Dermis microvascular lymphatic vessel endothelial cell (primary cell): ENCODE measurements at regions not wholly inside any gene's neighbourhood (a gene's known extent, or its start where the extent isn't known, plus 50 kb on each side); places are given as distances from the start of the nearest gene placed in this dataset.
"Not testable (repeated sequence)": the region's sequence is repeated elsewhere in the genome, so short reads cannot be mapped to it uniquely, and the experiment has no call there.

Experiments
- DNase-seq, 2 donors: peaks; one replicate each; pipeline versions ENCODE4 v3.0.0 to v3.0.0-alpha.2; 2010; ENCODE audit warnings: low read depth in 2 of 2

DNA sequence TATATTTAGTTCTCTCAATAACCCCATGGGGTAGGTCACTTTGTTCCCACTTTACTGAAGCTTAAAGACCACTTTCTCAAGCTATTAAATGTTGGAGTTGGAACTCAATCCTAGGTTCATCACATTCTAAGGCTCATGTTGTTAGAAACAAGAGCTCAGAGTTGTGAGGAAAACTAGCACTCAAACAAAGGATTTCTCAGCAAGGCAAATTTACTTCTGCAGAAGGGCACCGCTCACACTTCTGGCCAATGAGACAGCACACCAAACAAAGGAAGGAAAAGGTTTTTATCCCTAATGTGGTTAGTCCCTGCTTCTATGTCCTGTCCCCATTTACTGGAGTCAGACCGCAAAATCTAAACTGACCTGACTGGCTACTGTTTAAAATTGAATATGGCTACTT, 214.6 kb upstream of the PHF14 start:
- no peak for DNase-seq

DNA sequence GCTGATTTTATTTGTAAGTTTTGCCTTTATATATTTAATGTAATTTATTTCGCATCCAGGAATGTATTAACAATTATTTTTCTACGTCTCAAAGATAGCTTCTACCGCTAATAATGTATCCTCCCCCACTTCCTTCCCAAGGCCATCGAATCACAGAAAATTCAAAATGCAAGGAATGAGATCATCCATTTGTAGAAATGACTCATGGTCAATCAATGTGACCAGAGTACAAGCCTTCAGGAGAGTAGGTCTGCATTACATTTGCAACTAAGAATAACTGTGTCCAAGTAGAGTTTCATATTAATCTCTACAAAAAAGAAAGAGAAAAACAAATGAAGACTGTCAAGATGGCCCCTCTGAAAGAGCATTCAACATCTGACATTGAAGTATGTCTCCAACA, 205.9 kb upstream of the PHF14 start:
- no peak for DNase-seq

DNA sequence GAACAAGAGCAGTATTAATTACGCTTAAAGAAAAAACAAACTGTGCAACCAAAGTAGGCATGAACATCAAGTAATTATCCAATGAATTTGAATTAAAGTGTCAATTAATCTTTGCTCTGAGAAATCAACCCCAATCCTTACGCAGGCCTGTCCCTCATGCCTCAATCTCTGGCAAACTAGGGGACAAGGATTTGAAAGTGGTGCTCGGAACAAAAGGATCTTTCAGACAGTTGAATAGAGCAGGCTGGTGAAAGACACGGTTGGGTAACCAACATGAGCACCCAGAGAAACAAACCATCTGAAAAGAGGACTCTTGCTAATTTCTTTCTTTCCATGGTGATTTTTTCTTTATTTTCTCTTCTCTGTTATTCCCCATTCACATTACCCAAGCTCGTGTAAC, 203.5 kb upstream of the PHF14 start:
- DNase-seq: no peak

DNA sequence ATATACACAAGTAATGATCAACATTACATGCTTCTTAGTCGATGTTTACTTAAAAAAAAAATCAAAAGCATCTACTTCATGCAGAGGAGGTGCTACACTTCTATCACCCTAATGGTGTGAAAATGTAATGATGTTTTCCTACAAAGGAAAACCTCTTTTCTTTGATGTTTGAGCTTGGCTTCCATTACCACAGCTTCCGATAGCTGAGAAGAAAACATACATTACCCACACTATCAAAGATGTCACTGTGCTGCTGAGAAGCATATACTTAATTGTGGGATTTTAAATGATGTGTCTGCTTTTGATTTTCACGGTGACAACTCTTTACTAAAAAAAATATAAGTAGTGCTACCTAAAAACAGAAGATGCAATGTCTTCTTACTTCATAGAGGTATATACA, 200.2 kb upstream of the PHF14 start:
- no peak for DNase-seq

DNA sequence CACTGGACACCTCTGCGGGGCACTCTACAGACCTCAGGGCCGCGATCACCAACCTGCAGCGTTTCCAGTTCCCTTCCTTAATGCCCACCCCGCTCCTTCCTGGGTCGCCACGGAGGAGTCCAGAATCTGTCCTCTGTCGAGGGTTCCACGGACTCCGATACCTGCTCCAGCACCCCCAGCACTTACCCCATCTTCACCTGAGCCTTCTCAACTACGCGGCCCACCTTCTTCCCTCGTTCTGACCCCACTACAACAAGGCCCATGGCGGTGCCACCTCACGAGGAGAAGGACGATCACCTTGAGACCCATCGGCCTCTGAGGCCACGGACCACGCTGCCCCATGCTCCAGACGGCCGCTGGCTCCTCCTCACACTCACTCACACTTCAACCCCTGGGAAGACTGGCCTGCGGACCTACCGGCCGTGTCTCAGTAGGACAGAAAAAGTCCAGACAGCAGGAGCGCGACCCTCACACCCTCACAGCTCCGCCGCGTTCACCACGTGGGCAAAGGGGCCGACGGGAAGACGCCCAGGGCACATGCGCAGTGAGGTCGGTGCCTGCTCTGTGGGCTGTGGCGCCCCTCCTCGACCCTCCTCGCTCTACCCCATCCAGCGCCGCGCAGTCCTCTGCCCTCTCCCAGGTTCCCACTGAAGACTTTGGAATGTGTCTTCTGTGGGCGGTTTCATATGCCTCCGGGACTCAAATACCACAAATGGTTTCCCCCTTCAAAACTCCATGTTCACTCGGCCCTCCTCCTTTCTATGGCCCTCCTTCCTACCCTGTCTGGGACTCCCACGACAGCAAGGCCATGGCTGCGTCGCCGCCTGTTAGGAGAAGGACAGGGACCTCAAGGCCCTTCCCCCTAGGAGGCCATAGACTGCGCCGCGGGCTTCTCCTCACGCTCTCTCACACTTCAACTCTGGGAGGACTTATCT, 193.9 kb upstream of the PHF14 start:
- DNase-seq: no peak

DNA sequence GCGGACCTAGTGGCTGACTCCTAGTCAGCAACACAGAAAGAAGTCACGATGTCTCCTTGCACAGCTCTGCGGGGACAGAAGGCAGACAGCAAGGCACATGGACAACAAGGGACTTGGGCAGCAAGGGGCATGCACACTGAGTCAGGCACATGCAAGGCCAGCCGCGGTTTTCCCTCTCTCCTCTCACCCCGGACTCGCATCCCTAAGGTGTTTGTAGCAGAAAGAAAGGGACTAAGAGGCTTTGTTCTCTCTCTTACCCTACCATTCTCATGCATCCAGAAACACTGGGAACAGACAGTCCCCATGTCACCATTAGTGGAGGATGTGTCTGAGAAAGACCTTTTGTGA, 193.3 kb upstream of the PHF14 start:
- DNase-seq: no peak

DNA sequence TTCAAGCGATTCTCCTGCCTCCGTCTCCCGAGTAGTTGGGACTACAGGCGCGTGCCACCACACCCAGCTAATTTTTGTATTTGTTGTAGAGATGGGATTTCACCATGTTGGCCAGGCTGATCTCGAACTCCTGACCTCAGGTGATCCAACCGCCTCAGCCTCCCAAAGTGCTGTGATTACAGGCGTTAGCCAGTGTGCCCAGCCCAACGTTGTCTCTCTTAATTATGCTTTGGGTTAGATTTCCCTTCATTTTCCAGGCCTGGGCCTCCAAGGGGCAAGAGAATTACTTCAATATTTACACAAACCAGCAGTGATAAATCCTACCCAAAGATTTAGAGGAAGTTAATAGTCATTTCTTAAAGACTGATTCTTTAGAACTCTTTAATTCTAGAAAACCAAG, 186.7 kb upstream of the PHF14 start:
- not testable (repeated sequence) for DNase-seq

DNA sequence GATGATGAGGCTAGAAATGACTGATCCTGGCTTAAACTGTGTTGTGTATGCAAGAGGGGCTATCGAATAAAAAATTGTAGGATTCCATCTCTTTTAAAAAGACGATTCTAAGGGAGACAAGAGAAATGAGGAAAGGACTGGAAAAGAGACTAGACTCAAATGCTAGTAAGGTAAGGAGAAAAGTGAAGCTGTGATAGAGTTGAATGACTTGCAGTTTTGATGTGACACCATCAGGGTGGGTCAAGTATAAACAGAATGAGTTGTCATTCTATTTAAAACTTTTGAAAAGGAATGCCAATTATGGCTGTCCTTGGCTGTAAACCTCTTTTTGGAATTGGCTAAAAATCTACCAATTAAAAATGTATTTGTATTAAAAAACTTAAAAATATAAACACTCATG, 184.5 kb upstream of the PHF14 start:
- no peak for DNase-seq

DNA sequence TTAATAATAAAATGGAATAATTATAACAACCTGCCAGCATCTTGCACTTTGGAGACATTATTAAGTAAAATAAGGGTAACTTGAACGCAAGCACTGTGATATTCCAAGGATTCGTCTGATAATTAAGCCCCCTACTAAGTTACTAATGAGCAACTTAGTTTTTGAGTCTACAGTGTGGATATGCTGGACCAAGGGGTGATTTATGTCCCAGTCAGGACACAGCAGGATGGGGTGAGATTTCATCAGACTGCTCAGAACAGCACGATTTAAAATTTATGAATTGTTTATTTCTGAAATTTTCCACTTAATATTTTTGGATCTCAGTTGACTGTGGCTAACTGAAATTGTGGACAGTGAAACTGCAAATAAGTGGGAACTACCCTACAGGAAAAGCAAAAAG, 182.8 kb upstream of the PHF14 start:
- no peak for DNase-seq

DNA sequence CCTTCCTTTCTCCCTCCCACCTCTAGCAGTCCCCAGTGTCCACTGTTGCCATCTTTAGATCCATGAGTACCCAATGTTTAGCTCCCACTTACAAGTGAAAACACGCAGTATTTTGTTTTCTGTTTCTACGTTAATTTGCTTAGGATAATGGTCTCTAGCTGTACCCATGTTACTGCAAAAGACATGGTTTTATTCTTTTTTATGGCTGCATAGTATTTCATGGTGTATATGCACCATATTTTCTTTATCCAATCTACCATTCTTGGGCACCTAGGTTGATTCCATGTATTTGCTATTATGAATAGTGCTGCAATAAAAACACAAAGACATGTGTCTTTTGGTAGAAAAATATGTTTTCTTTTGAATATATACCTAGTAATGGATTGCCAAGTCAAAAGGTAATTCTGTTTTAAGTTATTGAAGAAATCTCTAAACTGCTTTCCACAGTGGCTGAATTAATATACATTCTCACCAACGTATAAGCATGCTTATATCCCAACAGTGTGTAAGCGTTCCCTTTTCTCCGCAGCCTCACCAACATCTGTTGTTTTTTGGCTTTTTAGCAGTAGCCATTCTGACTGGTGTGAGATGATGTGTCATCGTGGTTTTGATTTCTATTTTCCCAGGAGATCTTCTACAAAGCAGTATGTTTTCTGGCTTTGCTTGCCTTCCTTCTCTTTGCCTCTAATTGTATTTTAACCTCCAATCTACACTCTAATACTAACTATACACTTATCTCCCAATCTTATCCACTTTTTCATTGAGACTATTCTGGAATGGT, 179.5 kb upstream of the PHF14 start:
- DNase-seq: no peak

DNA sequence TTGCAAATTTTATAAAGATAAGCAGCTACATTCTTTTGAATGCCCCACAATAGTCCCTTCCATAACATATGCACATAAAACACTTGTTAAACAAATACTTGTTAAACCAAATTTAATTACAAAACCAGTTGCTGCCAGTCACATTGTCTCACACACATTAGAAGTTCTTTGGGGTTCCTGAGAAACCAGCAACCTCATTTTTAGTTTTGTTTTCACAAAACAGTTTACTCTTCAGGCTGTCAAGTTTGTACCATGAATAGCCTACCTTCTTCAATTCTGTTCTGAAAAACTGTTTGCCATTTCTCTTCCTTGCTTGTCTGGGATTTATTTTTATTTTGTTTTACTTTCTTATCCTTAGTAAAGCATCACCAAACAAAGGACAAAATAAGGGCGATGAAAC, 176.5 kb upstream of the PHF14 start:
- no peak for DNase-seq

DNA sequence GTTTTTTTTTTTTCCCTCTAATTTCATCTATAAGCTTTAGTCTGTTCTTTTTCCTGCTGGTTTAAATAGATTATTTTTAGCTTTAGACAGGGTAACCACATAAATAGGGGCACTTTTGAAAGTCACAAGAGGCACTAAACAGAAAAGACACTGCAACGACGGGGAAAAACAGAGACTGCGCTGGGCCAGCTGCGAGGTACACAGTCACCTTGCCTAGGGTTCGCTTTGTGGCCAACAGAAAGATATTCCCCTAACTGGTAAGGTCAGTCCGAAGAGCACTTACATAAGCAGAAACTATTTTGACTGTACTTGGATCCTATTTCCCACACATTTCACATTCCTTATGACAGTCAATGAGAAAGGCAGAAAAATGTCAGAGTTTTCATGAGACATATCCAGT, 175.6 kb upstream of the PHF14 start:
- DNase-seq: no peak

DNA sequence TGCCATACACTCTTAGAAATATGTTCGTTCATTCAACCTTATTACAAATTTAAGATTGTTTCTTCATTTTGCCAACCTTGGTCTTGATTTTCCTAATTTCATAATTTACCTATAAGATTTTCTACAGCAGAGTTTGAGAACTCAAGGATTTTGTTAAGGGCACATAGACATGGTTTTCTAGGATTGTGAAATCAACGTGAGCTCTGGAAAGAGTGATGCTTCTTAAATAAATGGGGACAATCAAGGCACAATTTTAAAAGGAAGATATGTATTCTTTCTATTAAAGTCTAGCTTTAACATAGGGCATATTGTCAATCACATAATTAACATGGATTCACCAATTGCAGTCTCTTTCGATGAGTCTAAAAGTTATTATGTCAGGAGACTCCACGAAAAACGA, 174.2 kb upstream of the PHF14 start:
- no peak for DNase-seq

DNA sequence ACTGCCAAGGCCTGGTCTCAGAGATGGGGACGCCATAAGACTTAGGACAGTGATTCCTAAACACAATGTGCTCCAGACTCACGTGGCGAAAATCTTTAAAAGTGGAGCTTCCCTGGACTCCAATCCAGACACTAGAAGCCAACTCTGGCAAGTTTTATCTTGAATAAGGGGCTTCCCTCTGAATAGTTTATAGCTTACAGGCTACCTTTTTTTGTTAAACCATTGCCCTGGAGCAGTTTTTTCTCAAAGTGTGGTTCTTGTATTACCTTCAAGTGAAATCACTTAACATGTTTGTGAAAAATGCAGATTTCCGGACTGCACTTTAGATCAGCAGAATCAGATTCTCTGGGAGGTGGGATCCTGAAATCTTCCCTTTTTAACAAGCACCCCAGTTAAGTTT, 171.7 kb upstream of the PHF14 start:
- no peak for DNase-seq

DNA sequence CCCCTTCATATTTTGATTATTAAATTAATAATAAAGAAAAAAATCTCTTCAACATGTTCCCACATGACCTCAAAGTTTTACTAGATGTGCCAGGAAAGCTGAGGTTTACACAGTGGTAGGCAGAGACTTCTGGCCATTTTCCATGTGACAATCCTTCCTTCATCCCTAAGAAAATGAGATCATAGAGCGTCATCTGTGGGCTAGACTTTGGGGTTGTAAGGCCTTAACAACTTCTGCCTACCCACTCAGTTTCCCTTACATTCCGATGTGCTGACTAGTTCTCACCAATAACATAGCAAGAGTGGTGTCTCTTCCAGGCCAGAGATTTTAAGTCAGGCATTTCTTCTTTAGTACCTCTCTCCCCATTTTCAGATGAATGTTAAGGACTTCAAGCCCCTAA, 171.1 kb upstream of the PHF14 start:
- no peak for DNase-seq

DNA sequence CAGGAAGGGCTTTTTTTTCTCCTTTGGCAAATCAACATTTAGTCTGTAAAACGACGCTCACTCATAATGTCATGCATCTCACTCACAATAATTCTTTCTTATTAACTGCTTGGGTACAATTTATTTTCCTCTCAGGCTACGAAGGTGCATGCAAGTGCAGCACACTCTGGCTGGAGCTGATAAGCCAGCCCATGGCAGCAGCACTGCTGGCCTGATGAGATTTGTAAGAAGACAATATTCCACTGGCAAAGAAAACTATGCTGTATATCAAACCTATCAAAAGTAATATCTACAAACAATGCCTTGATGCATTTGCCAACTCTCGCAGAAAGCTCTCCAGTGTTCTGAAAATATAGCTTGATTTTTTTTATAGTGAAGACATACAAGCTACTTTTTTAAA, 170.0 kb upstream of the PHF14 start:
- no peak for DNase-seq

DNA sequence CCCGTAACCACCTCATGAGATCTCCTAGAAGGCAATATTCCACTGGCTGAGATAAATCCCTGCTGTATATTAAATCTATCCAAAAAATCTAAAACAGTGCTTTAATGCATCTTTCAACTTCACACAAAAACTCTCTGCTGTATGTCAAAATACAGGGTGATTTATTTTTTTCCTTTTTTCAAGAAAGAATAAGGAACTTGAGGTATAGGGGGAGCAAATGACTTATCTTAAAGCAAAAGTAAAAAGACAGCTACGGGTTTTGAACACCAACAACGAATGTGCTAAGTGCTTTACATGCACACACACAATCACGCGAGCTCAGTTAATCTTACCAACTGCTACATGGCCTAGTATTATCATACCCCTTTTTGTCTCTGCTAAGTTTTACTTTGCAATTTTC, 168.9 kb upstream of the PHF14 start:
- DNase-seq: no peak

DNA sequence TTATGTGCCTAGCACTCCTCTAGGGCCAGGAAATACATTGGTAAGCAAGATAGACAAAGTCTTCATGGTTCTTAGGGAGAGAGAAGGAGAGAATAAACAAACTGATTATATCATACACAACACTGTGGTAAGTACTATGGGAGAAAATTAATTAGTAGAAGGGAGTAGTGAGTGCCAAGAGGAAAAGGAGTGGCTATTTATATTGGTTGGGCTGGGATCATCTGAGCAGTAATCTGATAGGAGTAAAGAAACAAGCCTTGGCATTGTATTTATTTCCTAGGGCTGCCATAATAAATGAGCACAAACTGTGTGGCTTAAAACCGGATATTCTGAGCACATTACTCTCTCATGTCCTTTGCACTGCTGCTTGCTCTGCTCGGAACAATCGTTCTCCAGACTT, 158.1 kb upstream of the PHF14 start:
- no peak for DNase-seq

DNA sequence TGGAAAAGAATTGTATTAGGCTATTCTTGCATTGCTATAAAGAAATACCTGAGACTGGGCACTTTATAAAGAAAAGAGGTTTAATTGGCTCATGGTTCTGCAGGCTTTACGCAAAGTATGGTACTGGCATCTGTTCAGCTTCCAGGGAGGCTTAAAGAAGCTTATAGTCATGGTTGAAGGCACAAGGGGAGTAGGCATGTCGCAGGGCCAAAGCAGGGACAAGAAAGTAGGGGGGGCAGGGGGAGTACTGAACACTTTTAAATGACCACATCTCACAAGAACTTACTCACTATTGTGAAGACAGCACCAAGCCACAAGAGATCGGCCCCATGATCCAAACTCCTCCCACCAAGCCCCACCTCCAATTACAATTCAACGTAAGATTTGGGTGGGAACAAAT, 152.5 kb upstream of the PHF14 start:
- no peak for DNase-seq

DNA sequence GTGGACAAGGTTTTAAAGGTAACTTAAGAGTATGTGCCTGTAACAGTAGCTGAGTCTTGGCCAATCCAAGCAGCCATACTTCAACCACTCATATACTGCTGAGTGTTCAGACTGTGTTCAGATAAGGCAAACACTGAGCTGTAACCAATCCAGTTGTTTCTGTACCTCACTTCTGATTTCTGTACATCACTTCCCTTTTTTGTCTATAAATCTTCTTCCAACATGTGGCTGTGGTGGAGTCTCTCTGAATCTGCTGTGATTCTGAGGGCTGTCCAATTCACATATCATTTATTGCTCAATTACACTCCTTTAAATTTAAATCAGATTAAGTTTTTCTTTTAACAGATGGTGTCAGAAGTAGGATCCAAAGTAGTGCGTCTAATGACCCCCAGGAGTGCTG, 149.5 kb upstream of the PHF14 start:
- DNase-seq: no peak

DNA sequence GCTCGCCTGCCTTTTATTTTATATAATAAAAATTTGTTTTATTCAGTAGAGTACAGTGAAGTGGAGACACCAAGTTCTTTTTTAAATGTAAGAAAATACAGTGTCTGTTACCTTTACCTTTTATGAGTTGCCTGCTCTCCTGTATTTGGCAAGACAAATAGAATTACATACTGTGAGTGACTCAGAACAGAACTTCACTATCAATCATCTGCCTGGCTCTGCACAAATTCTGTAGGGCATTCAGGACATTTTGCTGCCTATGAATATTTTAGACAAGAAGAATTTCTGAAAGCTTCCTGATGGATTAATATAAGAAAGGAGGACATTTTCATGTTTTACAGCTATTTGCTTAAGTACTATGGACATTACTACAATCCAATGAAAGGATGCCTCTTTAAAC, 135.4 kb upstream of the PHF14 start:
- no peak for DNase-seq

DNA sequence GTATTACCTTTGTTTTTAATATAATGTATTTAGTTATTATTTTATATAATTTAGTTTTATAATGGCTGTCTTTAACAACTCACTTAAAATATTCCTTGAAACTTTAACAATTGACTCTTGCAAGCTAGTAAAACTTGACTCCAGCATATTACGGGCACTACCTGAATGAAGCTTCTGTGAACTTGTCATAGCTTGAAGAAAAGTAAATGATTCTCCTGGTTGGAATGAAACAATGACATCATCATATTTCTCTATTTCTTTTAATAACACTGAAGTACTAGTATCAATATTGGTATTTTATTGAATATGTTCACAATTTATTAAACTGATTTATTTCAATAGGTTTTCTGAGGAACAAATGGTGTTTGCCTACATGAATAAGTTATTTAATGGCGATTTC, 128.4 kb upstream of the PHF14 start:
- no peak for DNase-seq

DNA sequence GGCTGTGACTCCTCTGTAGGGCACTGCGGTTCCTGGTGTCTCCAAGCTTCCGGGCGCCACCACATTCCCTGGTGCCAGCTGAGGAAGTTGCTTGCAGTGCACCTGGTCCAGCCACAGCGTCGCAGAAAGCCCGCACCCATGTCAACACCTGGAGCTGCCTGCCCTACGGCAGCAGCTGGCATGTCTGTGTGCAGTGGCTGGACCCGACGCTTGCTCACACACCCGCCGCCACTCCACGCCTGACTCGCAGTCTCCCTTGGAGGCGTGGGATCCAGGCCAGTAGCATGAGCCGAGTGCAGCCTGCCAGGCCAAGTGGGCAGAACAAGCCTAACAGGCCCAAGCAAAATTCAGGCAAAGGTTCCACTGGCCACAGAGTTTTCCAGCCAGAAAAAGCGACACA, 118.1 kb upstream of the PHF14 start:
- no peak for DNase-seq
